K562 (cell line): ENCODE measurements at regions not wholly inside any gene's neighbourhood (a gene's known extent, or its start where the extent isn't known, plus 50 kb on each side); places are given as distances from the start of the nearest gene placed in this dataset.

Experiments used
- ATAC-seq: fragments of 200-7000 bp; cut with Tn5 transposase; 3 replicates; pipeline ENCODE4 v1.9.1; 2020; ENCODE audit warnings: moderate library complexity
- BruUV-seq: library from RNA; stranded (reverse); fragments of 400-500 nt; replicated peaks from 2 replicates; lab custom pipeline; 2021; lab: Mats Ljungman, UMichigan
- CTCF ChIA-PET: fragments of 300-600 bp; formaldehyde crosslinking; extraction: SDS; loops from one replicate; lab custom pipeline; 2021; ENCODE audit warnings: low intra/inter-chr PET ratio; lab: Yijun Ruan, JAX
- POLR2A ChIA-PET: fragments of 300-600, 350-650 bp; sonication (Branson Sonifier 250); formaldehyde crosslinking; extraction: SDS; loops from one replicate; lab custom pipeline; 2021; ENCODE audit warnings: antibody characterized with exemption, inconsistent platforms; lab: Yijun Ruan, JAX
- DNase-seq, 4 experiments: peaks; one replicate each; pipeline versions ENCODE4 v3.0.0 to v3.0.0-alpha.2; 2011 to 2018; ENCODE audit warnings: low spot score in 3 of 4, mixed read lengths in 3 of 4; ENCODE audit errors: extremely low read depth in 1 of 4
- FAIRE-seq: peaks from 2 replicates; lab custom pipeline; 2011; peaks lifted over from hg19 to GRCh38; lab: Jason Lieb, UNC
- H2AFZ ChIP-seq: 2 replicates; pipeline ENCODE4 v1.6.0; 2011; ENCODE audit warnings: low read depth, low read length, control low read depth, inconsistent platforms
- H3K27ac ChIP-seq: fragments of 200-600 bp; 3 replicates; pipeline ENCODE4 v1.8.0; 2011; ENCODE audit warnings: low read depth, mild to moderate bottlenecking, control low read depth, inconsistent platforms, low read length, moderate library complexity, mixed read lengths; ENCODE audit errors: extremely low read depth
- H3K27me3 ChIP-seq, 2 experiments: fragments of 300-600 bp in 1 of 2; 2 replicates in 1 of 2; 3 replicates in 1 of 2; pipeline versions ENCODE4 v1.6.0 to v1.8.0; 2011; ENCODE audit warnings: inconsistent platforms in 2 of 2, low read length in 2 of 2, mild to moderate bottlenecking in 1 of 2, mixed read lengths in 1 of 2, moderate library complexity in 1 of 2; ENCODE audit not compliant: control insufficient read depth in 2 of 2, insufficient read depth in 2 of 2
- H3K36me3 ChIP-seq: fragments of 300-600 bp; 3 replicates; pipeline ENCODE4 v1.8.0; 2011; ENCODE audit warnings: mild to moderate bottlenecking, low read length, inconsistent platforms; ENCODE audit not compliant: control insufficient read depth, insufficient read depth
- H3K4me1 ChIP-seq, 2 experiments: fragments of 200-600 bp in 1 of 2; replicated peaks in 1 of 2; 2 replicates in 1 of 2; 3 replicates in 1 of 2; pipeline versions ENCODE4 v1.5.1 to v1.8.0; 2011; ENCODE audit warnings: inconsistent platforms in 2 of 2, low read length in 2 of 2, mild to moderate bottlenecking in 1 of 2, mixed read lengths in 1 of 2, moderate library complexity in 1 of 2; ENCODE audit not compliant: control insufficient read depth in 2 of 2, insufficient read depth in 2 of 2
- H3K4me2 ChIP-seq: 2 replicates; pipeline ENCODE4 v1.6.1; 2011; ENCODE audit warnings: low read length, control low read depth, inconsistent platforms, mixed read lengths; ENCODE audit not compliant: insufficient read depth
- H3K4me3 ChIP-seq: fragments of 200-600 bp; sonication (generic), shearing (Covaris generic); 2 replicates; pipeline ENCODE4 v1.5.1; 2016; ENCODE audit warnings: control low read depth, inconsistent platforms
- H3K79me2 ChIP-seq: fragments of 200-600 bp; 3 replicates; pipeline ENCODE4 v1.8.0; 2011; ENCODE audit warnings: low read length, inconsistent platforms; ENCODE audit not compliant: control insufficient read depth, insufficient read depth
- H3K9ac ChIP-seq, 2 experiments: 2 replicates each; pipeline versions ENCODE4 v1.6.0 to v1.6.1; 2011; ENCODE audit warnings: low read depth in 2 of 2, low read length in 2 of 2, control low read depth in 1 of 2, inconsistent platforms in 1 of 2, mild to moderate bottlenecking in 1 of 2, mixed read lengths in 1 of 2; ENCODE audit not compliant: insufficient read depth in 1 of 2
- H3K9me1 ChIP-seq: one replicate; pipeline ENCODE4 v1.6.0; 2011; ENCODE audit warnings: inconsistent platforms, mild to moderate bottlenecking, low read length, moderate library complexity; ENCODE audit not compliant: control insufficient read depth, insufficient read depth
- H3K9me3 ChIP-seq: replicated peaks from 2 replicates; pipeline ENCODE4 v1.5.1; 2011; ENCODE audit warnings: low read depth, low read length, inconsistent platforms; ENCODE audit not compliant: control insufficient read depth, insufficient read depth
- H4K20me1 ChIP-seq: replicated peaks from 2 replicates; pipeline ENCODE4 v1.6.1; 2011; ENCODE audit warnings: low read length, inconsistent platforms, mixed read lengths; ENCODE audit not compliant: control insufficient read depth, insufficient read depth
- BRD9 ChIP-seq: fragments of 450-650 bp; IDR thresholded peaks from 2 replicates; pipeline ENCODE4 v1.6.1; 2018; ENCODE audit warnings: low read depth; ENCODE audit not compliant: partially characterized antibody
- ESRRB ChIP-seq: fragments of 250-450 bp; sonication (Bioruptor Pico); IDR thresholded peaks from 2 replicates; pipeline ENCODE4 v1.5.0; 2020; ENCODE audit warnings: mild to moderate bottlenecking, moderate library complexity, borderline replicate concordance
- HMG20B ChIP-seq: fragments of 250-450 bp; sonication (Bioruptor Pico); IDR thresholded peaks from 2 replicates; pipeline ENCODE4 v1.5.0; 2021; ENCODE audit warnings: mild to moderate bottlenecking
- PATZ1 ChIP-seq: fragments of 250-450 bp; sonication (Bioruptor Pico); IDR thresholded peaks from 2 replicates; pipeline ENCODE4 v1.5.0; 2020; ENCODE audit warnings: mild to moderate bottlenecking, borderline replicate concordance
- SNRNP70 ChIP-seq: fragments of 200-400 bp; formaldehyde crosslinking; optimal IDR thresholded peaks from 2 replicates; pipeline ENCODE3; 2017; ENCODE audit warnings: low read depth, low read length
- SRSF3 ChIP-seq: fragments of 200-400 bp; formaldehyde crosslinking; IDR thresholded peaks from 2 replicates; pipeline ENCODE4 v1.6.1; 2016; ENCODE audit warnings: mild to moderate bottlenecking, low read length, moderate library complexity; ENCODE audit not compliant: insufficient read depth
- TOE1 ChIP-seq, 2 experiments: fragments of 450-650 bp in 1 of 2; sonication (generic) in 1 of 2; formaldehyde crosslinking in 1 of 2; IDR thresholded peaks; 2 replicates each; pipeline versions ENCODE4 v1.7.1 to v1.8.0; 2016 to 2022; ENCODE audit warnings: borderline replicate concordance in 2 of 2, mild to moderate bottlenecking in 2 of 2, antibody characterized with exemption in 1 of 2, inconsistent platforms in 1 of 2, low read depth in 1 of 2, missing genetic modification reagents in 1 of 2, moderate library complexity in 1 of 2
- WHSC1 ChIP-seq: IDR thresholded peaks from one replicate; pipeline ENCODE4 v1.6.1; 2012; ENCODE audit warnings: low read length, control low read depth, inconsistent platforms
- ZNF121 ChIP-seq: sonication (generic); formaldehyde crosslinking; conservative IDR thresholded peaks from 2 replicates; pipeline ENCODE4 v1.8.0; 2022; ENCODE audit warnings: missing genetic modification reagents
- ZNF165 ChIP-seq: fragments of 250-450 bp; sonication (Bioruptor Pico); IDR thresholded peaks from 2 replicates; pipeline ENCODE4 v1.4.0; 2020; ENCODE audit warnings: borderline replicate concordance
- WGBS: fragments of 100-300 bp; shearing (Covaris generic); methylation state at CpG from one replicate; pipeline ENCODE4 v1.1.6; 2016; ENCODE audit warnings: low coverage, mixed read lengths; ENCODE audit not compliant: insufficient coverage; ENCODE audit errors: missing lambda C conversion rate; 5-methylcytosine and 5-hydroxymethylcytosine counted together
- in situ Hi-C: fragments of 300-500 bp; cut with MboI; formaldehyde crosslinking; loops from 4 replicates; pipeline ENCODE4 v1.15.0; 2018; ENCODE audit warnings: inconsistent platforms, mixed read lengths
- intact Hi-C: fragments of 100-400 bp; cut with micrococcal nuclease; formaldehyde crosslinking; loops from 2 replicates; pipeline ENCODE4 v1.14.2; 2022
- TF ChIP-seq, protein P1 (sequence below), 2 experiments: fragments of 450-650 bp in 1 of 2; sonication (generic) in 1 of 2; formaldehyde crosslinking in 1 of 2; IDR thresholded peaks in 1 of 2; conservative IDR thresholded peaks in 1 of 2; 2 replicates each; pipeline versions ENCODE4 v1.6.1 to v1.8.1; 2016 to 2023; ENCODE audit warnings: mild to moderate bottlenecking in 2 of 2, moderate library complexity in 2 of 2, inconsistent platforms in 1 of 2, missing genetic modification reagents in 1 of 2
- TF ChIP-seq, protein P2 (sequence below): sonication (generic); formaldehyde crosslinking; IDR thresholded peaks from 2 replicates; pipeline ENCODE4 v1.8.0; 2022; ENCODE audit warnings: mild to moderate bottlenecking, missing genetic modification reagents

GRCh38 chr2:138081225-138082073, 117.2 kb downstream of the HNMT start (continued):
- TF ChIP-seq BRD9, result no peak
- TF ChIP-seq SNRNP70, result no peak
- TF ChIP-seq WHSC1, result no peak
- no peak for TF ChIP-seq TOE1 (IDR thresholded peaks at IDR 0.05; ENCODE audit: borderline replicate concordance)
- TF ChIP-seq TOE1 (CRISPR knock-in tag; IDR thresholded peaks at IDR 0.05; ENCODE audit: borderline replicate concordance, low read depth), result no peak
- TF ChIP-seq HMG20B, result no peak
- TF ChIP-seq, all 486 proteins: peak for 0

GRCh38 chr2:138084206-138084605, 119.9 kb downstream of the HNMT start:
- ChIA-PET POLR2A (no interaction called here), CTCF (no interaction called here)
- WGBS, result 5% methylated on average over 1 of the region's 1 CpG
- DNase-seq (no peak), FAIRE-seq (no peak), ATAC-seq (no peak)
- Histone ChIP-seq H3K27me3 (no peaks in the 10 kb centered on the region), H4K20me1 (no peaks in the 10 kb centered on the region), H3K9me3 (no peaks in the 10 kb centered on the region), H3K9me1 (no peaks in the 10 kb centered on the region), H3K9ac (no peak overlapping the region), H3K4me3 (no peak overlapping the region), H3K79me2 (no peaks in the 10 kb centered on the region), H2AFZ (no peak overlapping the region), H3K36me3 (no peaks in the 10 kb centered on the region), H3K4me2 (no peak overlapping the region), H3K4me1 (peaks cover 0 to 8% of the 10 kb centered on the region in 2 experiments; a peak in 2 of 5 replicates), H3K27ac (no peak overlapping the region)
- intact Hi-C loops (no loop called here), in situ Hi-C loops (no loop called here)
- no TSS peak for BruUV-seq
- TF ChIP-seq, protein P1, sequence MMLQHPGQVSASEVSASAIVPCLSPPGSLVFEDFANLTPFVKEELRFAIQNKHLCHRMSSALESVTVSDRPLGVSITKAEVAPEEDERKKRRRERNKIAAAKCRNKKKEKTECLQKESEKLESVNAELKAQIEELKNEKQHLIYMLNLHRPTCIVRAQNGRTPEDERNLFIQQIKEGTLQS (IDR thresholded peaks at IDR 0.05), result no peak
- TF ChIP-seq, protein P1 (CRISPR knock-in tag; conservative IDR thresholded peaks at IDR 0.05), result no peak
- TF ChIP-seq PATZ1 (CRISPR knock-in tag), result no peak
- TF ChIP-seq ESRRB (CRISPR knock-in tag), result no peak
- TF ChIP-seq, protein P2, sequence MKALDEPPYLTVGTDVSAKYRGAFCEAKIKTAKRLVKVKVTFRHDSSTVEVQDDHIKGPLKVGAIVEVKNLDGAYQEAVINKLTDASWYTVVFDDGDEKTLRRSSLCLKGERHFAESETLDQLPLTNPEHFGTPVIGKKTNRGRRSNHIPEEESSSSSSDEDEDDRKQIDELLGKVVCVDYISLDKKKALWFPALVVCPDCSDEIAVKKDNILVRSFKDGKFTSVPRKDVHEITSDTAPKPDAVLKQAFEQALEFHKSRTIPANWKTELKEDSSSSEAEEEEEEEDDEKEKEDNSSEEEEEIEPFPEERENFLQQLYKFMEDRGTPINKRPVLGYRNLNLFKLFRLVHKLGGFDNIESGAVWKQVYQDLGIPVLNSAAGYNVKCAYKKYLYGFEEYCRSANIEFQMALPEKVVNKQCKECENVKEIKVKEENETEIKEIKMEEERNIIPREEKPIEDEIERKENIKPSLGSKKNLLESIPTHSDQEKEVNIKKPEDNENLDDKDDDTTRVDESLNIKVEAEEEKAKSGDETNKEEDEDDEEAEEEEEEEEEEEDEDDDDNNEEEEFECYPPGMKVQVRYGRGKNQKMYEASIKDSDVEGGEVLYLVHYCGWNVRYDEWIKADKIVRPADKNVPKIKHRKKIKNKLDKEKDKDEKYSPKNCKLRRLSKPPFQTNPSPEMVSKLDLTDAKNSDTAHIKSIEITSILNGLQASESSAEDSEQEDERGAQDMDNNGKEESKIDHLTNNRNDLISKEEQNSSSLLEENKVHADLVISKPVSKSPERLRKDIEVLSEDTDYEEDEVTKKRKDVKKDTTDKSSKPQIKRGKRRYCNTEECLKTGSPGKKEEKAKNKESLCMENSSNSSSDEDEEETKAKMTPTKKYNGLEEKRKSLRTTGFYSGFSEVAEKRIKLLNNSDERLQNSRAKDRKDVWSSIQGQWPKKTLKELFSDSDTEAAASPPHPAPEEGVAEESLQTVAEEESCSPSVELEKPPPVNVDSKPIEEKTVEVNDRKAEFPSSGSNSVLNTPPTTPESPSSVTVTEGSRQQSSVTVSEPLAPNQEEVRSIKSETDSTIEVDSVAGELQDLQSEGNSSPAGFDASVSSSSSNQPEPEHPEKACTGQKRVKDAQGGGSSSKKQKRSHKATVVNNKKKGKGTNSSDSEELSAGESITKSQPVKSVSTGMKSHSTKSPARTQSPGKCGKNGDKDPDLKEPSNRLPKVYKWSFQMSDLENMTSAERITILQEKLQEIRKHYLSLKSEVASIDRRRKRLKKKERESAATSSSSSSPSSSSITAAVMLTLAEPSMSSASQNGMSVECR, result no peak
- no peak for TF ChIP-seq ZNF121 (CRISPR knock-in tag)
- no peak for TF ChIP-seq WHSC1
- TF ChIP-seq ZNF165 (CRISPR knock-in tag), result no peak
- TF ChIP-seq SRSF3, result no peak
